ENCODE measurements at regions not wholly inside any gene's neighbourhood (a gene's known extent, or its start where the extent isn't known, plus 50 kb on each side); places are given as distances from the start of the nearest gene placed in this dataset.

GRCh38 chr10:10786109-10787090, 231.3 kb upstream of the CELF2 start:
- no peaks in the 10 kb centered on the region for H3K36me3 ChIP-seq
- intact Hi-C loops (cut with DNase I; ENCODE audit: low total_unique reads), result no loop called here
- H3K27ac ChIP-seq, result no peak overlapping the region
- H3K4me1 ChIP-seq, result peaks cover 0 to 9% (median 0%) of the 10 kb centered on the region in 4 donors
- TF ChIP-seq CTCF (IDR thresholded peaks at IDR 0.05), result no peak
- H3K27me3 ChIP-seq, result no peaks in the 10 kb centered on the region
- no peak for DNase-seq
- no peak overlapping the region for H3K4me3 ChIP-seq
- H3K9me3 ChIP-seq, result no peaks in the 10 kb centered on the region

GRCh38 chr10:10787586-10787985, 230.1 kb upstream of the CELF2 start:
- no peaks in the 10 kb centered on the region for H3K27me3 ChIP-seq
- no peaks in the 10 kb centered on the region for H3K36me3 ChIP-seq
- no peak overlapping the region for H3K27ac ChIP-seq
- no peak for DNase-seq
- peaks cover 0 to 18% (median 2%) of the 10 kb centered on the region in 4 donors for H3K4me1 ChIP-seq
- no peak for TF ChIP-seq CTCF (IDR thresholded peaks at IDR 0.05)
- H3K9me3 ChIP-seq, result no peaks in the 10 kb centered on the region
- H3K4me3 ChIP-seq, result no peak overlapping the region
- intact Hi-C loops (cut with DNase I; ENCODE audit: low total_unique reads), result no loop called here

- no peaks in the 10 kb centered on the region for H3K27me3 ChIP-seq
- H3K4me1 ChIP-seq, result peaks cover 0 to 22% (median 3%) of the 10 kb centered on the region in 4 donors
- TF ChIP-seq CTCF (IDR thresholded peaks at IDR 0.05), result no peak
- H3K9me3 ChIP-seq, result no peaks in the 10 kb centered on the region
- intact Hi-C loops (cut with DNase I; ENCODE audit: low total_unique reads), result no loop called here
- H3K36me3 ChIP-seq, result no peaks in the 10 kb centered on the region
- no peak overlapping the region for H3K27ac ChIP-seq
- H3K4me3 ChIP-seq, result no peak overlapping the region
- DNase-seq, result no peak
These were observed 228.9 kb upstream of the CELF2 start for GRCh38 chr10:10788761-10789160.

- intact Hi-C loops (cut with DNase I; ENCODE audit: low total_unique reads), result no loop called here
- DNase-seq, result no peak
- H3K4me1 ChIP-seq, result peaks cover 0 to 26% (median 5%) of the 10 kb centered on the region in 4 donors
- H3K27ac ChIP-seq, result no peak overlapping the region
- H3K27me3 ChIP-seq, result no peaks in the 10 kb centered on the region
- H3K36me3 ChIP-seq, result no peaks in the 10 kb centered on the region
- TF ChIP-seq CTCF (IDR thresholded peaks at IDR 0.05), result no peak
- no peaks in the 10 kb centered on the region for H3K9me3 ChIP-seq
- no peak overlapping the region for H3K4me3 ChIP-seq
These were observed 225.8 kb upstream of the CELF2 start for GRCh38 chr10:10791869-10792268.

GRCh38 chr10:10792681-10793080, 225.0 kb upstream of the CELF2 start:
- intact Hi-C loops (cut with DNase I; ENCODE audit: low total_unique reads), result no loop called here
- no peaks in the 10 kb centered on the region for H3K36me3 ChIP-seq
- no peak for DNase-seq
- no peaks in the 10 kb centered on the region for H3K27me3 ChIP-seq
- no peak overlapping the region for H3K4me3 ChIP-seq
- H3K27ac ChIP-seq, result no peak overlapping the region
- no peaks in the 10 kb centered on the region for H3K9me3 ChIP-seq
- H3K4me1 ChIP-seq, result peaks cover 0 to 34% (median 10%) of the 10 kb centered on the region in 4 donors
- TF ChIP-seq CTCF (IDR thresholded peaks at IDR 0.05), result no peak

Data from tibial artery (tissue), 4 donors.